ENCODE measurements at regions not wholly inside any gene's neighbourhood (a gene's known extent, or its start where the extent isn't known, plus 50 kb on each side); places are given as distances from the start of the nearest gene placed in this dataset.
"Not testable (repeated sequence)": the region's sequence is repeated elsewhere in the genome, so short reads cannot be mapped to it uniquely, and the experiment has no call there.

- not testable (repeated sequence) for DNase-seq
Measured at GRCh38 chr16:21535201-21535600, 64.2 kb upstream of the METTL9 start.

GRCh38 chr16:21536740-21537139 lies 62.6 kb upstream of the METTL9 start:
- DNase-seq: not testable (repeated sequence)

GRCh38 chr16:21537598-21537997 lies 61.8 kb upstream of the METTL9 start:
- DNase-seq: not testable (repeated sequence)

- not testable (repeated sequence) for DNase-seq
Measured at GRCh38 chr16:21539107-21539618, 60.2 kb upstream of the METTL9 start.

- peak; percentile 61 for DNase-seq
Measured at GRCh38 chr16:21540770-21541433, 58.5 kb upstream of the METTL9 start.

GRCh38 chr16:21541611-21542051 lies 57.7 kb upstream of the METTL9 start:
- DNase-seq: peak; percentile 40

- DNase-seq: not testable (repeated sequence)
Measured at GRCh38 chr16:21542075-21542474, 57.3 kb upstream of the METTL9 start.

- not testable (repeated sequence) for DNase-seq
Measured at GRCh38 chr16:21542491-21543124, 56.8 kb upstream of the METTL9 start.

- not testable (repeated sequence) for DNase-seq
Measured at GRCh38 chr16:21543151-21543836, 56.1 kb upstream of the METTL9 start.

GRCh38 chr16:21545664-21546326 lies 53.6 kb upstream of the METTL9 start:
- DNase-seq: not testable (repeated sequence)

- DNase-seq: not testable (repeated sequence)
Measured at GRCh38 chr16:21549396-21549795, 50.0 kb upstream of the METTL9 start.
